ENCODE measurements at regions not wholly inside any gene's neighbourhood (a gene's known extent, or its start where the extent isn't known, plus 50 kb on each side); places are given as distances from the start of the nearest gene placed in this dataset.

GRCh38 chr2:186209532-186209931 is 276.5 kb upstream of the ZC3H15 start:
- no peaks in the 10 kb centered on the region for H3K4me1 ChIP-seq
- no peak for DNase-seq (ENCODE audit: low spot score in 2 of 2)
- 99% methylated on average over 5 of the region's 5 CpGs for WGBS
- no peaks in the 10 kb centered on the region for H3K36me3 ChIP-seq
- H3K27ac ChIP-seq, result no peak overlapping the region
- TF ChIP-seq, protein P1, sequence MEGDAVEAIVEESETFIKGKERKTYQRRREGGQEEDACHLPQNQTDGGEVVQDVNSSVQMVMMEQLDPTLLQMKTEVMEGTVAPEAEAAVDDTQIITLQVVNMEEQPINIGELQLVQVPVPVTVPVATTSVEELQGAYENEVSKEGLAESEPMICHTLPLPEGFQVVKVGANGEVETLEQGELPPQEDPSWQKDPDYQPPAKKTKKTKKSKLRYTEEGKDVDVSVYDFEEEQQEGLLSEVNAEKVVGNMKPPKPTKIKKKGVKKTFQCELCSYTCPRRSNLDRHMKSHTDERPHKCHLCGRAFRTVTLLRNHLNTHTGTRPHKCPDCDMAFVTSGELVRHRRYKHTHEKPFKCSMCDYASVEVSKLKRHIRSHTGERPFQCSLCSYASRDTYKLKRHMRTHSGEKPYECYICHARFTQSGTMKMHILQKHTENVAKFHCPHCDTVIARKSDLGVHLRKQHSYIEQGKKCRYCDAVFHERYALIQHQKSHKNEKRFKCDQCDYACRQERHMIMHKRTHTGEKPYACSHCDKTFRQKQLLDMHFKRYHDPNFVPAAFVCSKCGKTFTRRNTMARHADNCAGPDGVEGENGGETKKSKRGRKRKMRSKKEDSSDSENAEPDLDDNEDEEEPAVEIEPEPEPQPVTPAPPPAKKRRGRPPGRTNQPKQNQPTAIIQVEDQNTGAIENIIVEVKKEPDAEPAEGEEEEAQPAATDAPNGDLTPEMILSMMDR (IDR thresholded peaks at IDR 0.05), result no peak
- no peak for TF ChIP-seq POLR2A (IDR thresholded peaks at IDR 0.05)
- TF ChIP-seq EP300 (IDR thresholded peaks at IDR 0.05), result no peak
- TF ChIP-seq POLR2AphosphoS5 (IDR thresholded peaks at IDR 0.05), result no peak
- H3K9me3 ChIP-seq, result no peaks in the 10 kb centered on the region
- no peak overlapping the region for H3K4me3 ChIP-seq
- no peaks in the 10 kb centered on the region for H3K27me3 ChIP-seq

DNA sequence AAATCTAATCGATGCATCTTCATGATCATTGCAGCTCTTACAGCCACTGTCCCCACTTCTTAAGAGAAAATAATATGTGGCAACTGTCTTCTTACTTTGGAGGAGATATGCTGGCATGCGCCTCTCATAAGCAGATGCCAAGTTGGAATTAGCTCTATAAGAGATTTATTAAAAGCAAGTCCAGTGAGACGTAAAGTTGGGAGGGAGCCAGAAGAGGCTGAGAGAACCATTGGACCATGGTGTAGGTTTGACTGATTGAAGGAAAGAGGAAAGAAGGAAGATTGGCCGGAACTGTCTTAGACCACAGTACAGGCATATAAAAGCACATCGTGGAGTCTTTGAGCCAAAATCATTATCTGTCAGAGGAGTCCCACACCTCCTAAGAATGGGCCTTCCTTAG is 265.7 kb upstream of the ZC3H15 start:
- TF ChIP-seq EP300 (IDR thresholded peaks at IDR 0.05), result no peak
- no peak for TF ChIP-seq POLR2AphosphoS5 (IDR thresholded peaks at IDR 0.05)
- TF ChIP-seq POLR2A (IDR thresholded peaks at IDR 0.05), result no peak
- TF ChIP-seq, protein P1 (IDR thresholded peaks at IDR 0.05), result no peak
- Histone ChIP-seq H3K4me3 (no peak overlapping the region), H3K36me3 (peaks cover 2% of the 10 kb centered on the region), H3K27me3 (no peaks in the 10 kb centered on the region), H3K27ac (no peak overlapping the region), H3K9me3 (peaks cover 4% of the 10 kb centered on the region), H3K4me1 (no peaks in the 10 kb centered on the region)
- 90% methylated on average over 5 of the region's 5 CpGs for WGBS
- no peak for DNase-seq (ENCODE audit: low spot score in 2 of 2)

- Histone ChIP-seq H3K36me3 (peaks cover 3% of the 10 kb centered on the region), H3K4me1 (no peaks in the 10 kb centered on the region), H3K4me3 (no peak overlapping the region), H3K27me3 (no peaks in the 10 kb centered on the region), H3K9me3 (peaks cover 36% of the 10 kb centered on the region), H3K27ac (no peak overlapping the region)
- no peak for DNase-seq (ENCODE audit: low spot score in 2 of 2)
- TF ChIP-seq POLR2A (IDR thresholded peaks at IDR 0.05), result no peak
- 95% methylated on average over 1 of the region's 1 CpG for WGBS
These were observed 256.8 kb upstream of the ZC3H15 start for GRCh38 chr2:186229265-186229664.

- DNase-seq (ENCODE audit: low spot score in 2 of 2), result no peak
These were observed 244.2 kb upstream of the ZC3H15 start for GRCh38 chr2:186241874-186242273.

DNA sequence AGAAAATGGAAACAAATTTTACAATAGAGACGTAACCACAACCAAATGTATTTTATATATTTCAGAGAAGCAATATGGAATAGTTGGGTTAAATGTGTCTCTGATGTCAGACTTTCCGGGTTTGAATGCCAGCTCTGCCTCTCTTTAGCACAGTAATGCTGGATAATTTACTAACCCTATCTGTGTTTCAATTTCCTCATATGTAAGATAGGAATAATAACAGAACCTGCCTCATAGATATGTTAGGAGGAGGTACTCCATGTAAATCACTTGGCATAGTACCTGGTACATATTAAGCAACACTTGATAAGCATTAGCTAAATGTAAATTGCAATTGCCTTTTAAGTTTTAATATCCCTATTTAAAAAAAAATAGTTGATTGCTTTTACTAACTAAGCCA is 231.3 kb upstream of the ZC3H15 start:
- WGBS, result 62% methylated on average over 2 of the region's 2 CpGs
- Histone ChIP-seq H3K4me1 (peaks cover 14% of the 10 kb centered on the region), H3K4me3 (no peak overlapping the region), H3K9me3 (no peaks in the 10 kb centered on the region), H3K27ac (no peak overlapping the region), H3K36me3 (no peaks in the 10 kb centered on the region), H3K27me3 (no peaks in the 10 kb centered on the region)
- DNase-seq (ENCODE audit: low spot score in 2 of 2), result no peak
- TF ChIP-seq POLR2A (IDR thresholded peaks at IDR 0.05), result no peak
- TF ChIP-seq, protein P1 (IDR thresholded peaks at IDR 0.05), result no peak
- TF ChIP-seq POLR2AphosphoS5 (IDR thresholded peaks at IDR 0.05), result no peak
- no peak for TF ChIP-seq EP300 (IDR thresholded peaks at IDR 0.05)

More at GRCh38 chr2:186241874-186242273, 244.2 kb upstream of the ZC3H15 start:
- no peaks in the 10 kb centered on the region for H3K36me3 ChIP-seq
- H3K4me1 ChIP-seq, result no peaks in the 10 kb centered on the region
- 93% methylated on average over 4 of the region's 4 CpGs for WGBS
- no peak overlapping the region for H3K4me3 ChIP-seq
- no peaks in the 10 kb centered on the region for H3K27me3 ChIP-seq
- no peak overlapping the region for H3K27ac ChIP-seq
- no peaks in the 10 kb centered on the region for H3K9me3 ChIP-seq
- TF ChIP-seq POLR2AphosphoS5 (IDR thresholded peaks at IDR 0.05) (no peak), POLR2A (IDR thresholded peaks at IDR 0.05) (no peak), EP300 (IDR thresholded peaks at IDR 0.05) (no peak)
- TF ChIP-seq, protein P1 (IDR thresholded peaks at IDR 0.05), result no peak

DNA sequence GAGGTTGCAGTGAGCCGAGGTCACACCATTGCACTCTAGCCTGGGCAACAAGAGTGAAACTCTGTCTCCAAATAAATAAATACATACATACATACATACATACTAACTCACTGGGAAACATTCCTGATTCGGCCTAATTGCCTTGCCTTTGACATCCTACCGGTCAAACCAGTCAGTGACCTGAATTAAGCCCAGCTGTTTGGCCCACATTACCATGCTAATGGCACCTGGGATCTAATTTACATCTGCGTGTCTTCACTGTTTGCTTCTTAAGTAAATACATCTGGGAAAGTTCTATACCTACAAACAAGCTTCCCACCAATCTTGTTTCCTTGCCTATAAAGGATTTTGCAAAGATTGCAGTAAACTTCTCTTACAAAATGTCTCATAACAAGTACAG is 230.2 kb upstream of the ZC3H15 start:
- TF ChIP-seq EP300 (IDR thresholded peaks at IDR 0.05), result no peak
- TF ChIP-seq POLR2AphosphoS5 (IDR thresholded peaks at IDR 0.05), result no peak
- TF ChIP-seq POLR2A (IDR thresholded peaks at IDR 0.05), result no peak
- TF ChIP-seq, protein P1 (IDR thresholded peaks at IDR 0.05), result no peak
- WGBS, result 59% methylated on average over 4 of the region's 4 CpGs

More for the DNA sequence above, 230.2 kb upstream of the ZC3H15 start:
- peaks cover 14% of the 10 kb centered on the region for H3K4me1 ChIP-seq
- DNase-seq (ENCODE audit: low spot score in 2 of 2), result no peak
- no peak overlapping the region for H3K4me3 ChIP-seq
- H3K27me3 ChIP-seq, result no peaks in the 10 kb centered on the region
- no peaks in the 10 kb centered on the region for H3K9me3 ChIP-seq
- peak overlapping the region; percentile 38 for H3K27ac ChIP-seq
- H3K36me3 ChIP-seq, result no peaks in the 10 kb centered on the region
